ENCODE measurements at regions not wholly inside any gene's neighbourhood (a gene's known extent, or its start where the extent isn't known, plus 50 kb on each side); places are given as distances from the start of the nearest gene placed in this dataset.
A peak's percentile ranks its signal among the peaks of the same experiment; 100 is the strongest.
"Not testable (repeated sequence)": the region's sequence is repeated elsewhere in the genome, so short reads cannot be mapped to it uniquely, and the experiment has no call there.

GRCh38 chr1:78203410-78203982, 157.7 kb downstream of the GIPC2 start:
- DNase-seq: not testable (repeated sequence)

- no peak for DNase-seq
Measured at GRCh38 chr1:78210175-78210574, 164.4 kb downstream of the GIPC2 start.

- no peak for DNase-seq
Measured at GRCh38 chr1:78211483-78212092, 165.8 kb downstream of the GIPC2 start.

GRCh38 chr1:78214334-78214733, 168.6 kb downstream of the GIPC2 start:
- no peak for DNase-seq

GRCh38 chr1:78222225-78222959, 176.6 kb downstream of the GIPC2 start:
- DNase-seq: no peak

- DNase-seq: no peak
Measured at GRCh38 chr1:78222960-78223358, 177.2 kb downstream of the GIPC2 start.

GRCh38 chr1:78223417-78224215, 177.8 kb downstream of the GIPC2 start:
- DNase-seq: no peak

- DNase-seq: peak; percentile 80
Measured at GRCh38 chr1:78224246-78224785, 178.6 kb downstream of the GIPC2 start.

GRCh38 chr1:78224861-78225552, 179.2 kb downstream of the GIPC2 start:
- no peak for DNase-seq

GRCh38 chr1:78226784-78227183, 181.0 kb downstream of the GIPC2 start:
- DNase-seq: peak; percentile 41

- no peak for DNase-seq
Measured at GRCh38 chr1:78227705-78228635, 182.2 kb downstream of the GIPC2 start.

GRCh38 chr1:78229344-78229743, 183.6 kb downstream of the GIPC2 start:
- peak; percentile 79 for DNase-seq

GRCh38 chr1:78231477-78231876, 185.7 kb downstream of the GIPC2 start:
- no peak for DNase-seq

- DNase-seq: no peak
Measured at GRCh38 chr1:78231894-78232293, 186.1 kb downstream of the GIPC2 start.

GRCh38 chr1:78232630-78233029, 186.9 kb downstream of the GIPC2 start:
- no peak for DNase-seq

- DNase-seq: no peak
Measured at GRCh38 chr1:78234496-78234895, 188.7 kb downstream of the GIPC2 start.

GRCh38 chr1:78236716-78237115, 190.9 kb downstream of the GIPC2 start:
- DNase-seq: no peak

GRCh38 chr1:78237364-78237916, 191.7 kb downstream of the GIPC2 start:
- DNase-seq: no peak

- no peak for DNase-seq
Measured at GRCh38 chr1:78240191-78240590, 194.4 kb downstream of the GIPC2 start.

GRCh38 chr1:78240755-78241154, 195.0 kb downstream of the GIPC2 start:
- DNase-seq: no peak
